Naive thymus-derived CD4-positive, alpha-beta T cell (primary cell): ENCODE measurements at regions not wholly inside any gene's neighbourhood (a gene's known extent, or its start where the extent isn't known, plus 50 kb on each side); places are given as distances from the start of the nearest gene placed in this dataset.
A peak's percentile ranks its signal among the peaks of the same experiment; 100 is the strongest.

ENCODE experiments used
- ATAC-seq: fragments of 150-1000 bp; cut with Tn5 transposase; 2 replicates; pipeline ENCODE4 v1.10.0; 2021; ENCODE audit warnings: mild to moderate bottlenecking, moderate library complexity
- CTCF ChIA-PET: fragments of 350-600 bp; sonication (Branson Sonifier 250); formaldehyde crosslinking; loops from one replicate; lab custom pipeline; 2021; ENCODE audit warnings: antibody characterized with exemption; lab: Charles Lee
- POLR2A ChIA-PET: fragments of 350-600 bp; sonication (Branson Sonifier 250); formaldehyde crosslinking; loops from one replicate; lab custom pipeline; 2021; ENCODE audit warnings: antibody characterized with exemption, inconsistent platforms; lab: Charles Lee
- DNase-seq, 9 donors: peaks; one replicate each; pipeline versions ENCODE4 v3.0.0 to v3.0.0-alpha.2; 2020 to 2022; ENCODE audit warnings: mixed read lengths in 1 of 9
- H3K27ac ChIP-seq: one replicate; pipeline ENCODE4 v1.7.0; 2013; ENCODE audit warnings: mild to moderate bottlenecking, low read depth, low read length, moderate library complexity
- H3K27me3 ChIP-seq, 2 donors: one replicate each; pipeline ENCODE4 v1.7.0; 2013; ENCODE audit warnings: low read length in 2 of 2, mild to moderate bottlenecking in 2 of 2, moderate library complexity in 2 of 2; ENCODE audit not compliant: control insufficient read depth in 2 of 2, insufficient read depth in 2 of 2
- H3K36me3 ChIP-seq, 3 experiments: 1 replicate in 2 of 3; 2 replicates in 1 of 3; pipeline ENCODE4 v1.7.0; 2013; ENCODE audit warnings: low read length in 3 of 3, mild to moderate bottlenecking in 3 of 3, moderate library complexity in 1 of 3; ENCODE audit not compliant: insufficient read depth in 3 of 3, control insufficient read depth in 2 of 3
- H3K4me1 ChIP-seq, 2 donors: one replicate each; pipeline ENCODE4 v1.7.0; 2013; ENCODE audit warnings: low read length in 2 of 2, mild to moderate bottlenecking in 2 of 2, moderate library complexity in 1 of 2; ENCODE audit not compliant: control insufficient read depth in 2 of 2, insufficient read depth in 2 of 2
- H3K4me3 ChIP-seq: 2 replicates; pipeline ENCODE4 v1.7.0; 2013; ENCODE audit warnings: mild to moderate bottlenecking, low read length
- H3K9me3 ChIP-seq, 3 experiments: 1 replicate in 2 of 3; 2 replicates in 1 of 3; pipeline ENCODE4 v1.7.0; 2013; ENCODE audit warnings: low read length in 3 of 3; ENCODE audit not compliant: control insufficient read depth in 2 of 3
- H3K27ac Mint-ChIP-seq, 9 donors: one replicate each; pipeline ENCODE4 v1.8.0; 2020 to 2022; ENCODE audit warnings: mixed read lengths in 9 of 9, mild to moderate bottlenecking in 8 of 9, moderate library complexity in 5 of 9, inconsistent platforms in 2 of 9
- H3K27me3 Mint-ChIP-seq, 5 donors: one replicate each; pipeline ENCODE4 v1.8.0; 2021 to 2022; ENCODE audit warnings: mixed read lengths in 5 of 5, mild to moderate bottlenecking in 1 of 5
- H3K36me3 Mint-ChIP-seq, 5 donors: one replicate each; pipeline ENCODE4 v1.8.0; 2020 to 2022; ENCODE audit warnings: mixed read lengths in 5 of 5, mild to moderate bottlenecking in 3 of 5, inconsistent platforms in 1 of 5
- H3K4me1 Mint-ChIP-seq, 7 donors: one replicate each; pipeline ENCODE4 v1.8.0; 2020 to 2022; ENCODE audit warnings: mixed read lengths in 7 of 7, mild to moderate bottlenecking in 3 of 7, inconsistent platforms in 1 of 7
- H3K4me3 Mint-ChIP-seq, 10 donors: one replicate each; pipeline ENCODE4 v1.8.0; 2020 to 2022; ENCODE audit warnings: mild to moderate bottlenecking in 10 of 10, mixed read lengths in 10 of 10, moderate library complexity in 6 of 10, inconsistent platforms in 2 of 10
- H3K9me3 Mint-ChIP-seq, 11 donors: one replicate each; pipeline ENCODE4 v1.8.0; 2020 to 2022; ENCODE audit warnings: mixed read lengths in 11 of 11, mild to moderate bottlenecking in 4 of 11, inconsistent platforms in 1 of 11, moderate library complexity in 1 of 11
- intact Hi-C, 2 donors: fragments of 100-400 bp; cut with micrococcal nuclease; formaldehyde crosslinking; loops; one replicate each; pipeline ENCODE4 v1.15.1; 2023

- Histone ChIP-seq H3K4me1 (no peaks in the 10 kb centered on the region), H3K4me3 (no peak overlapping the region), H3K9me3 (no peaks in the 10 kb centered on the region), H3K27me3 (no peaks in the 10 kb centered on the region), H3K36me3 (peaks cover 0 to 2% (median 0%) of the 10 kb centered on the region in 3 experiments), H3K27ac (no peak overlapping the region)
- H3K9me3 Mint-ChIP-seq: peaks cover 0 to 29% (median 8%) of the 10 kb centered on the region in 11 donors
- intact Hi-C loops: no loop called here
- ATAC-seq: no peak
- DNase-seq: no peak
- no peak overlapping the region for H3K27ac Mint-ChIP-seq
- H3K4me1 Mint-ChIP-seq: no peaks in the 10 kb centered on the region
- POLR2A ChIA-PET: no interaction called here
- H3K27me3 Mint-ChIP-seq: no peaks in the 10 kb centered on the region
- CTCF ChIA-PET: no interaction called here
- H3K36me3 Mint-ChIP-seq: no peaks in the 10 kb centered on the region
- H3K4me3 Mint-ChIP-seq: no peak overlapping the region
These were observed 295.1 kb upstream of the RBFOX1 start for GRCh38 chr16:7037495-7037894.

GRCh38 chr16:7031031-7031430, 301.6 kb upstream of the RBFOX1 start:
- no peak overlapping the region for H3K4me3 ChIP-seq
- Mint-ChIP-seq H3K4me3 (no peak overlapping the region), H3K27me3 (no peaks in the 10 kb centered on the region), H3K36me3 (peaks cover 0 to 5% (median 0%) of the 10 kb centered on the region in 5 donors), H3K27ac (no peak overlapping the region), H3K9me3 (peaks cover 4 to 28% (median 15%) of the 10 kb centered on the region in 11 donors), H3K4me1 (no peaks in the 10 kb centered on the region)
- ChIA-PET POLR2A (no interaction called here), CTCF (no interaction called here)
- H3K27me3 ChIP-seq: no peaks in the 10 kb centered on the region
- DNase-seq: no peak
- H3K9me3 ChIP-seq: no peaks in the 10 kb centered on the region
- H3K27ac ChIP-seq: no peak overlapping the region
- intact Hi-C loops: no loop called here
- H3K36me3 ChIP-seq: no peaks in the 10 kb centered on the region
- no peak for ATAC-seq
- no peaks in the 10 kb centered on the region for H3K4me1 ChIP-seq

GRCh38 chr16:7027401-7027800, 305.2 kb upstream of the RBFOX1 start:
- intact Hi-C loops: no loop called here
- no peaks in the 10 kb centered on the region for H3K27me3 Mint-ChIP-seq

GRCh38 chr16:7026639-7027038, 306.0 kb upstream of the RBFOX1 start:
- CTCF ChIA-PET: no interaction called here
- H3K4me3 Mint-ChIP-seq: no peak overlapping the region

More at GRCh38 chr16:7027401-7027800, 305.2 kb upstream of the RBFOX1 start:
- Histone ChIP-seq H3K36me3 (no peaks in the 10 kb centered on the region), H3K27me3 (no peaks in the 10 kb centered on the region), H3K9me3 (no peaks in the 10 kb centered on the region), H3K4me1 (no peaks in the 10 kb centered on the region), H3K4me3 (no peak overlapping the region), H3K27ac (no peak overlapping the region)
- no peak for DNase-seq
- Mint-ChIP-seq H3K4me1 (no peaks in the 10 kb centered on the region), H3K9me3 (peaks cover 2 to 33% (median 13%) of the 10 kb centered on the region in 11 donors), H3K27ac (no peak overlapping the region), H3K36me3 (peaks cover 0 to 5% (median 0%) of the 10 kb centered on the region in 5 donors), H3K4me3 (no peak overlapping the region)
- ATAC-seq: no peak
- POLR2A ChIA-PET: no interaction called here
- CTCF ChIA-PET: no interaction called here

GRCh38 chr16:7025616-7026190, 306.9 kb upstream of the RBFOX1 start:
- Histone ChIP-seq H3K36me3 (no peaks in the 10 kb centered on the region), H3K4me1 (no peaks in the 10 kb centered on the region), H3K27ac (no peak overlapping the region), H3K27me3 (no peaks in the 10 kb centered on the region), H3K9me3 (no peaks in the 10 kb centered on the region), H3K4me3 (no peak overlapping the region)
- Mint-ChIP-seq H3K27ac (no peak overlapping the region), H3K4me3 (no peak overlapping the region), H3K36me3 (peaks cover 0 to 3% (median 0%) of the 10 kb centered on the region in 5 donors), H3K9me3 (peaks cover 1 to 29% (median 12%) of the 10 kb centered on the region in 11 donors), H3K4me1 (no peaks in the 10 kb centered on the region), H3K27me3 (no peaks in the 10 kb centered on the region)
- no peak for ATAC-seq
- ChIA-PET CTCF (no interaction called here), POLR2A (no interaction called here)
- intact Hi-C loops: no loop called here
- DNase-seq: peak in 1 of 9 donors; percentile 22

More at GRCh38 chr16:7026639-7027038, 306.0 kb upstream of the RBFOX1 start:
- no peak overlapping the region for H3K27ac Mint-ChIP-seq
- peaks cover 0 to 5% (median 0%) of the 10 kb centered on the region in 5 donors for H3K36me3 Mint-ChIP-seq
- Histone ChIP-seq H3K9me3 (no peaks in the 10 kb centered on the region), H3K27ac (no peak overlapping the region), H3K27me3 (no peaks in the 10 kb centered on the region), H3K4me1 (no peaks in the 10 kb centered on the region), H3K36me3 (no peaks in the 10 kb centered on the region), H3K4me3 (no peak overlapping the region)
- intact Hi-C loops: no loop called here
- H3K4me1 Mint-ChIP-seq: no peaks in the 10 kb centered on the region
- POLR2A ChIA-PET: no interaction called here
- no peaks in the 10 kb centered on the region for H3K27me3 Mint-ChIP-seq
- DNase-seq (no peak), ATAC-seq (no peak)
- H3K9me3 Mint-ChIP-seq: peaks cover 2 to 33% (median 13%) of the 10 kb centered on the region in 11 donors

GRCh38 chr16:7021653-7022275, 310.9 kb upstream of the RBFOX1 start:
- DNase-seq (no peak), ATAC-seq (no peak)
- intact Hi-C loops: no loop called here
- CTCF ChIA-PET: no interaction called here
- no peaks in the 10 kb centered on the region for H3K4me1 Mint-ChIP-seq
- H3K4me3 Mint-ChIP-seq: no peak overlapping the region
- Histone ChIP-seq H3K4me3 (no peak overlapping the region), H3K4me1 (no peaks in the 10 kb centered on the region), H3K36me3 (no peaks in the 10 kb centered on the region), H3K9me3 (peaks cover 0 to 4% (median 0%) of the 10 kb centered on the region in 3 experiments), H3K27me3 (no peaks in the 10 kb centered on the region), H3K27ac (no peak overlapping the region)
- POLR2A ChIA-PET: no interaction called here
- H3K27me3 Mint-ChIP-seq: no peaks in the 10 kb centered on the region
- peaks cover 0 to 27% (median 12%) of the 10 kb centered on the region in 11 donors for H3K9me3 Mint-ChIP-seq
- H3K36me3 Mint-ChIP-seq: no peaks in the 10 kb centered on the region
- H3K27ac Mint-ChIP-seq: no peak overlapping the region
